ENCODE measurements at regions not wholly inside any gene's neighbourhood (a gene's known extent, or its start where the extent isn't known, plus 50 kb on each side); places are given as distances from the start of the nearest gene placed in this dataset.
A peak's percentile ranks its signal among the peaks of the same experiment; 100 is the strongest.

GRCh38 chr1:224852901-224853568 lies 76.4 kb upstream of the DNAH14 start:
- peaks cover 57% of the 10 kb centered on the region for H3K27me3 Mint-ChIP-seq (ENCODE audit: unreplicated experiment)
- no peak overlapping the region for H3K4me3 Mint-ChIP-seq (ENCODE audit: low read depth, unreplicated experiment)
- no peaks in the 10 kb centered on the region for H3K36me3 Mint-ChIP-seq (ENCODE audit: insufficient read depth, unreplicated experiment)
- TF ChIP-seq CTCF (IDR thresholded peaks at IDR 0.05; ENCODE audit: unreplicated experiment), result peak; percentile 60
- H3K27ac Mint-ChIP-seq (ENCODE audit: unreplicated experiment), result no peak overlapping the region
- H3K4me1 Mint-ChIP-seq (ENCODE audit: low read depth, unreplicated experiment), result no peaks in the 10 kb centered on the region
- CTCF ChIA-PET, result interaction anchor here (0.5 to 0.7 kb wide), 2 partner anchors 70 to 1907 kb away, joined by 3 read pairs; no protein-coding TSS in a partner anchor
- no peak for DNase-seq
- BruUV-seq (replicated peaks), result no TSS peak
- intact Hi-C loops (cut with micrococcal nuclease; ENCODE audit: unreplicated experiment), result loop anchor here (1.0 to 10.0 kb wide), 4 partner anchors 58 to 340 kb away; no protein-coding TSS in a partner anchor
- no peaks in the 10 kb centered on the region for H3K9me3 Mint-ChIP-seq (ENCODE audit: low read depth, unreplicated experiment)

DNA sequence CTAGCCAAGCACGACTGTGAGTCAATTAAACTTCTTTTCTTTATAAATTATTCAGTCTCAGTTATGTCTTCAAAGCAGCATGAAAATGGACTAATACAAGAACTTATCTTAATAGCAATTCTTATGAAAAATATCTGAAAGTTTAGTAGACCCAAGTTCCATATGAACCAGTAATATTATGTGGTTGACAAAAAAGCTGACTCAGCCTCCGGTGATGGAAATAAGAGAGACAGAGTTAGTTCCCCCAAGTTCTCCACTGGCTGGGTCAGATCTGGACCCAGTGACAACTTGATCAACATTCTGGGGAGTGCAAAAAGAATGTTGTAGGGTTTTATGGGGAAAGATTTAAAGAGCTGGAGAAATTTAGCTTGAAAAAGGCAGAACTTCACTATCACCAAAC lies 72.5 kb upstream of the DNAH14 start:
- CTCF ChIA-PET, result interaction anchor here (0.9 kb wide), 1 partner anchor 344 kb away, joined by 3 read pairs; no protein-coding TSS in a partner anchor
- no peak for TF ChIP-seq CTCF (IDR thresholded peaks at IDR 0.05; ENCODE audit: unreplicated experiment)
- H3K36me3 Mint-ChIP-seq (ENCODE audit: insufficient read depth, unreplicated experiment), result no peaks in the 10 kb centered on the region
- DNase-seq, result no peak
- no peak overlapping the region for H3K27ac Mint-ChIP-seq (ENCODE audit: unreplicated experiment)
- intact Hi-C loops (cut with micrococcal nuclease; ENCODE audit: unreplicated experiment), result loop anchor here (10.0 kb wide), 2 partner anchors 62 to 152 kb away; no protein-coding TSS in a partner anchor
- no peaks in the 10 kb centered on the region for H3K9me3 Mint-ChIP-seq (ENCODE audit: low read depth, unreplicated experiment)
- BruUV-seq (replicated peaks), result no TSS peak
- H3K27me3 Mint-ChIP-seq (ENCODE audit: unreplicated experiment), result peaks cover 70% of the 10 kb centered on the region
- no peak overlapping the region for H3K4me3 Mint-ChIP-seq (ENCODE audit: low read depth, unreplicated experiment)
- no peaks in the 10 kb centered on the region for H3K4me1 Mint-ChIP-seq (ENCODE audit: low read depth, unreplicated experiment)

GRCh38 chr1:224859651-224860050 lies 69.8 kb upstream of the DNAH14 start:
- intact Hi-C loops (cut with micrococcal nuclease; ENCODE audit: unreplicated experiment), result loop anchor here (10.0 kb wide), 2 partner anchors 65 to 155 kb away; no protein-coding TSS in a partner anchor
- Mint-ChIP-seq H3K9me3 (ENCODE audit: low read depth, unreplicated experiment) (no peaks in the 10 kb centered on the region), H3K27ac (ENCODE audit: unreplicated experiment) (no peak overlapping the region), H3K36me3 (ENCODE audit: insufficient read depth, unreplicated experiment) (no peaks in the 10 kb centered on the region), H3K4me1 (ENCODE audit: low read depth, unreplicated experiment) (no peaks in the 10 kb centered on the region), H3K27me3 (ENCODE audit: unreplicated experiment) (peaks cover 46% of the 10 kb centered on the region), H3K4me3 (ENCODE audit: low read depth, unreplicated experiment) (no peak overlapping the region)
- no peak for TF ChIP-seq CTCF (IDR thresholded peaks at IDR 0.05; ENCODE audit: unreplicated experiment)
- BruUV-seq (replicated peaks), result no TSS peak
- CTCF ChIA-PET, result no interaction called here
- DNase-seq, result no peak

GRCh38 chr1:224860488-224861338 lies 68.8 kb upstream of the DNAH14 start:
- no TSS peak for BruUV-seq (replicated peaks)
- Mint-ChIP-seq H3K27me3 (ENCODE audit: unreplicated experiment) (peaks cover 43% of the 10 kb centered on the region), H3K4me1 (ENCODE audit: low read depth, unreplicated experiment) (no peaks in the 10 kb centered on the region), H3K27ac (ENCODE audit: unreplicated experiment) (no peak overlapping the region), H3K36me3 (ENCODE audit: insufficient read depth, unreplicated experiment) (no peaks in the 10 kb centered on the region), H3K4me3 (ENCODE audit: low read depth, unreplicated experiment) (no peak overlapping the region), H3K9me3 (ENCODE audit: low read depth, unreplicated experiment) (peaks cover 2% of the 10 kb centered on the region)
- no peak for DNase-seq
- no peak for TF ChIP-seq CTCF (IDR thresholded peaks at IDR 0.05; ENCODE audit: unreplicated experiment)
- intact Hi-C loops (cut with micrococcal nuclease; ENCODE audit: unreplicated experiment), result no loop called here
- CTCF ChIA-PET, result interaction anchor here (1.4 kb wide), 1 partner anchor 9 kb away, joined by 3 read pairs; no protein-coding TSS in a partner anchor
